ENCODE measurements at regions not wholly inside any gene's neighbourhood (a gene's known extent, or its start where the extent isn't known, plus 50 kb on each side); places are given as distances from the start of the nearest gene placed in this dataset.

DNA sequence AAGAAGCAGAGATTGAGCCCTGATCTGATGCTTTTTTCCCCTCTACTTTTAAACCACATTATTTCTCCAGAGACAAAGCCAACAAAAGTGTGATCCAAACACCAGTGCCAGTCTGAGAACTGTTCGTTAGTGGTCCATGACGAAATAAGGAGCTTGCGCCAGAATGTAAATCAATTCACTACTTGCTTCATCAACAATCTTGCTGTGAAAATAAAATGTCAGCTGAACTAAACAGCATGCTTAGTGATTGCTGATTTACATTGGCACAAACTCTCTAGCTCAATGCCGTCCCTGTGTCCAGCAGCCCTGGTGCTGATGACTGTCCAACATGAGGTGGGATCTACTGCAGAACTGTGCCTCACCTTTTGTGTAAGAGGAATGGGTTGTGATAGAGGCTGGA, 71.3 kb downstream of the SOX3 start:
- ATAC-seq (no peak), DNase-seq (ENCODE audit: low spot score) (no peak)
- Mint-ChIP-seq H3K27ac (no peak overlapping the region), H3K9me3 (no peaks in the 10 kb centered on the region), H3K36me3 (no peaks in the 10 kb centered on the region), H3K4me3 (no peak overlapping the region), H3K4me1 (peaks cover 14% of the 10 kb centered on the region), H3K27me3 (ENCODE audit: low read depth) (peaks cover 39% of the 10 kb centered on the region)
- ChIA-PET POLR2A (no interaction called here), CTCF (no interaction called here)
- TF ChIP-seq, protein P1, sequence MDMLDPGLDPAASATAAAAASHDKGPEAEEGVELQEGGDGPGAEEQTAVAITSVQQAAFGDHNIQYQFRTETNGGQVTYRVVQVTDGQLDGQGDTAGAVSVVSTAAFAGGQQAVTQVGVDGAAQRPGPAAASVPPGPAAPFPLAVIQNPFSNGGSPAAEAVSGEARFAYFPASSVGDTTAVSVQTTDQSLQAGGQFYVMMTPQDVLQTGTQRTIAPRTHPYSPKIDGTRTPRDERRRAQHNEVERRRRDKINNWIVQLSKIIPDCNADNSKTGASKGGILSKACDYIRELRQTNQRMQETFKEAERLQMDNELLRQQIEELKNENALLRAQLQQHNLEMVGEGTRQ (CRISPR knock-in tag; IDR thresholded peaks at IDR 0.05) = no peak
- TF ChIP-seq ETV6 (CRISPR knock-in tag; IDR thresholded peaks at IDR 0.05) (no peak), RELA (CRISPR knock-in tag; IDR thresholded peaks at IDR 0.05; ENCODE audit: borderline replicate concordance) (no peak), KAT7 (CRISPR knock-in tag; IDR thresholded peaks at IDR 0.05; ENCODE audit: borderline replicate concordance) (no peak), ZNF317 (CRISPR knock-in tag; IDR thresholded peaks at IDR 0.05; ENCODE audit: borderline replicate concordance, low read depth) (no peak), ZNF219 (CRISPR knock-in tag; IDR thresholded peaks at IDR 0.05; ENCODE audit: borderline replicate concordance) (no peak), RORB (CRISPR knock-in tag; IDR thresholded peaks at IDR 0.05) (no peak)
- TF ChIP-seq, protein P2, sequence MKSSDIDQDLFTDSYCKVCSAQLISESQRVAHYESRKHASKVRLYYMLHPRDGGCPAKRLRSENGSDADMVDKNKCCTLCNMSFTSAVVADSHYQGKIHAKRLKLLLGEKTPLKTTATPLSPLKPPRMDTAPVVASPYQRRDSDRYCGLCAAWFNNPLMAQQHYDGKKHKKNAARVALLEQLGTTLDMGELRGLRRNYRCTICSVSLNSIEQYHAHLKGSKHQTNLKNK (CRISPR knock-in tag; IDR thresholded peaks at IDR 0.05) = no peak
- TF ChIP-seq, protein P3, sequence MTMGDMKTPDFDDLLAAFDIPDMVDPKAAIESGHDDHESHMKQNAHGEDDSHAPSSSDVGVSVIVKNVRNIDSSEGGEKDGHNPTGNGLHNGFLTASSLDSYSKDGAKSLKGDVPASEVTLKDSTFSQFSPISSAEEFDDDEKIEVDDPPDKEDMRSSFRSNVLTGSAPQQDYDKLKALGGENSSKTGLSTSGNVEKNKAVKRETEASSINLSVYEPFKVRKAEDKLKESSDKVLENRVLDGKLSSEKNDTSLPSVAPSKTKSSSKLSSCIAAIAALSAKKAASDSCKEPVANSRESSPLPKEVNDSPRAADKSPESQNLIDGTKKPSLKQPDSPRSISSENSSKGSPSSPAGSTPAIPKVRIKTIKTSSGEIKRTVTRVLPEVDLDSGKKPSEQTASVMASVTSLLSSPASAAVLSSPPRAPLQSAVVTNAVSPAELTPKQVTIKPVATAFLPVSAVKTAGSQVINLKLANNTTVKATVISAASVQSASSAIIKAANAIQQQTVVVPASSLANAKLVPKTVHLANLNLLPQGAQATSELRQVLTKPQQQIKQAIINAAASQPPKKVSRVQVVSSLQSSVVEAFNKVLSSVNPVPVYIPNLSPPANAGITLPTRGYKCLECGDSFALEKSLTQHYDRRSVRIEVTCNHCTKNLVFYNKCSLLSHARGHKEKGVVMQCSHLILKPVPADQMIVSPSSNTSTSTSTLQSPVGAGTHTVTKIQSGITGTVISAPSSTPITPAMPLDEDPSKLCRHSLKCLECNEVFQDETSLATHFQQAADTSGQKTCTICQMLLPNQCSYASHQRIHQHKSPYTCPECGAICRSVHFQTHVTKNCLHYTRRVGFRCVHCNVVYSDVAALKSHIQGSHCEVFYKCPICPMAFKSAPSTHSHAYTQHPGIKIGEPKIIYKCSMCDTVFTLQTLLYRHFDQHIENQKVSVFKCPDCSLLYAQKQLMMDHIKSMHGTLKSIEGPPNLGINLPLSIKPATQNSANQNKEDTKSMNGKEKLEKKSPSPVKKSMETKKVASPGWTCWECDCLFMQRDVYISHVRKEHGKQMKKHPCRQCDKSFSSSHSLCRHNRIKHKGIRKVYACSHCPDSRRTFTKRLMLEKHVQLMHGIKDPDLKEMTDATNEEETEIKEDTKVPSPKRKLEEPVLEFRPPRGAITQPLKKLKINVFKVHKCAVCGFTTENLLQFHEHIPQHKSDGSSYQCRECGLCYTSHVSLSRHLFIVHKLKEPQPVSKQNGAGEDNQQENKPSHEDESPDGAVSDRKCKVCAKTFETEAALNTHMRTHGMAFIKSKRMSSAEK (CRISPR knock-in tag; IDR thresholded peaks at IDR 0.05; ENCODE audit: borderline replicate concordance) = no peak
- TF ChIP-seq, protein P4, sequence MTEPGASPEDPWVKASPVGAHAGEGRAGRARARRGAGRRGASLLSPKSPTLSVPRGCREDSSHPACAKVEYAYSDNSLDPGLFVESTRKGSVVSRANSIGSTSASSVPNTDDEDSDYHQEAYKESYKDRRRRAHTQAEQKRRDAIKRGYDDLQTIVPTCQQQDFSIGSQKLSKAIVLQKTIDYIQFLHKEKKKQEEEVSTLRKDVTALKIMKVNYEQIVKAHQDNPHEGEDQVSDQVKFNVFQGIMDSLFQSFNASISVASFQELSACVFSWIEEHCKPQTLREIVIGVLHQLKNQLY (CRISPR knock-in tag; IDR thresholded peaks at IDR 0.05) = no peak

DNA sequence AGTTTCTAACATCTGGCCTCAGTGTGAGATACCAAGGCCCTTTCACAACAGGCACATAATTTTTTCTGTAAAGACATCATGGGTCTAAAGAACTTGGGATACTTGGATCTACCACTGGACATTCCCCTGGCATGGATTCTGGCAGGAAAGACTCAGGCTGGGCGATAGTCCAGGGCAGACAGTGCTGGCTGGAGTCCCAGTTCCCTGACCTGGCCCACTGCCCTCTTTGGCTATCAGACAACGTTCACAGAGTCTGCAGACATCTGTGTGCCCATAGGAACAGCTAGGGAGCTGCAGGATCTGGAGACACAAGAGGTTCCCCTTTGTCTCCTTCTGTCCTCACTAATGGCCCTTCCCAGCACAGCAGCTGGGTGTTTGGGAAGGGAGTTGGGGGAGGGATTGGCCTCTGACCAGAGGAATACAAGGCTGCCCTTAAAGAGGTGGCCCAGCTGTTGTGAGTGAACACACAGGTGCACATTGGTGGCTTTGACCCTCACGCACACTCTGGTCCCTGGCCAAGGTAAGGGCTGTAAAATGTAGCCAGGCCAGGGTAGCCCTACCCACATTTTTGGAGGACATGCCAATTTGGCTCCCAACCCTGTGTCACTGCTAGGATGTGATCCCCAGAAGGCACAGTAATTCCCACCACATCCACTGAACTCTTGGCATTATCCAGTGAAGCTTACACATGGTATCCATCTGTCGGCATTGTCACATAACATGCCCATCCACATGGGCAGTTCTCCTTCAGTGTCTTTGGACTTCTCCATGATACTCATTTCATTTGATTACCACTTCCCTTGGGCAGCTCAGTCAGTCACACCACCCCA, 72.3 kb downstream of the SOX3 start:
- no peak for ATAC-seq
- H3K27ac Mint-ChIP-seq = no peak overlapping the region
- H3K4me3 Mint-ChIP-seq = no peak overlapping the region
- peaks cover 29% of the 10 kb centered on the region for H3K27me3 Mint-ChIP-seq (ENCODE audit: low read depth)
- no peak for DNase-seq (ENCODE audit: low spot score)
- POLR2A ChIA-PET = no interaction called here
- H3K4me1 Mint-ChIP-seq = peaks cover 8% of the 10 kb centered on the region; the same call in 1 of the 2 replicates
- TF ChIP-seq, protein P5, sequence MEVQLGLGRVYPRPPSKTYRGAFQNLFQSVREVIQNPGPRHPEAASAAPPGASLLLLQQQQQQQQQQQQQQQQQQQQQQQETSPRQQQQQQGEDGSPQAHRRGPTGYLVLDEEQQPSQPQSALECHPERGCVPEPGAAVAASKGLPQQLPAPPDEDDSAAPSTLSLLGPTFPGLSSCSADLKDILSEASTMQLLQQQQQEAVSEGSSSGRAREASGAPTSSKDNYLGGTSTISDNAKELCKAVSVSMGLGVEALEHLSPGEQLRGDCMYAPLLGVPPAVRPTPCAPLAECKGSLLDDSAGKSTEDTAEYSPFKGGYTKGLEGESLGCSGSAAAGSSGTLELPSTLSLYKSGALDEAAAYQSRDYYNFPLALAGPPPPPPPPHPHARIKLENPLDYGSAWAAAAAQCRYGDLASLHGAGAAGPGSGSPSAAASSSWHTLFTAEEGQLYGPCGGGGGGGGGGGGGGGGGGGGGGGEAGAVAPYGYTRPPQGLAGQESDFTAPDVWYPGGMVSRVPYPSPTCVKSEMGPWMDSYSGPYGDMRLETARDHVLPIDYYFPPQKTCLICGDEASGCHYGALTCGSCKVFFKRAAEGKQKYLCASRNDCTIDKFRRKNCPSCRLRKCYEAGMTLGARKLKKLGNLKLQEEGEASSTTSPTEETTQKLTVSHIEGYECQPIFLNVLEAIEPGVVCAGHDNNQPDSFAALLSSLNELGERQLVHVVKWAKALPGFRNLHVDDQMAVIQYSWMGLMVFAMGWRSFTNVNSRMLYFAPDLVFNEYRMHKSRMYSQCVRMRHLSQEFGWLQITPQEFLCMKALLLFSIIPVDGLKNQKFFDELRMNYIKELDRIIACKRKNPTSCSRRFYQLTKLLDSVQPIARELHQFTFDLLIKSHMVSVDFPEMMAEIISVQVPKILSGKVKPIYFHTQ (CRISPR knock-in tag; IDR thresholded peaks at IDR 0.05) = no peak
- TF ChIP-seq, protein P3 (CRISPR knock-in tag; IDR thresholded peaks at IDR 0.05; ENCODE audit: borderline replicate concordance) = no peak
- no peaks in the 10 kb centered on the region for H3K9me3 Mint-ChIP-seq
- H3K36me3 Mint-ChIP-seq = no peaks in the 10 kb centered on the region
- CTCF ChIA-PET = no interaction called here

Measured in WTC11 (cell line).